GM11168 (cell line): ENCODE measurements at regions not wholly inside any gene's neighbourhood (a gene's known extent, or its start where the extent isn't known, plus 50 kb on each side); places are given as distances from the start of the nearest gene placed in this dataset.

Experiments
- in situ Hi-C: fragments of 300-500 bp; cut with MboI; formaldehyde crosslinking; loops from one replicate; pipeline ENCODE4 v1.12.0; 2022; ENCODE audit warnings: low sequenced_read_pairs; ENCODE audit not compliant: unreplicated experiment

DNA sequence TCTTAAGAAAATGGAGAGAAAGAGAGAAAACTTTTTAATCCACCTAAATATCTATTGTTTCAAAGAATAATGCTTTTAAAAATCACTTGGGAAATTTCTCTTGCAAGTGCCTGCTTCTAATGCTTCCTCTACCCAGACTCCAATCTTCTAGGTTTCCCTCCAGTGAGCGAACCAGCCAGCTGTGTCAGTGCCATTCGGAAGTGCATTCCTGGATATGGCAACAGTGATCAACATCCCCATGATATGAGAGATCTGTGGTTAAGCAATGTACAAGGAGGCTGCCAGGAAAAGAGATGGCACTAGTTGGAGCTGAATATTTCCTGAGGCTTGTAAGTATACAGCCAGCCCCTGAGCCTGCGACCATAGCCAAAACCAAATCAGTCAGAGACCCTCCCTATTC, 53.3 kb upstream of the KCNMB2 start:
- in situ Hi-C loops: no loop called here

- in situ Hi-C loops: no loop called here
Measured at GRCh38 chr3:178483704-178484103, 52.5 kb upstream of the KCNMB2 start.

DNA sequence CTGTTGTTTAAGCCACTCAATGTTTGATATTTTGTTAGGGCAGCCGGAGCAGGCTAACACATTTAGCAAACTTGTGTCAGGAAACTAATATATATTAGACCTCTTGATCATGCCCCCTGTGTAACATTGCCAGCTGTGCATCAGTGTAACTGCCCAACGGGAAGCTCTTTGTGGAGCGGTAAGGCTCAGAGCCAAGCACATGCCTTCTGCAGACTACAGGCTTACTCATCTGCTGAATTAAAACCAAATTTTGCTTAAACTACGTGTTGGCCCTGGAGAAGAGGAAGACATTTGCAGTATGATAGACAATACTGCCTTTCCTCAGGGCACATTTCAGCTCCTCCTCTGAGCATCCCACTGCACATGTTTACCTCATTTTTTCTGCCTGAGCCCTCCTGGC, 50.5 kb upstream of the KCNMB2 start:
- in situ Hi-C loops: no loop called here
